H9 (cell line): ENCODE measurements at regions not wholly inside any gene's neighbourhood (a gene's known extent, or its start where the extent isn't known, plus 50 kb on each side); places are given as distances from the start of the nearest gene placed in this dataset.

Source experiments
- DNase-seq: peaks from one replicate; pipeline ENCODE4 v3.0.0-alpha.2; 2017
- H2AFZ ChIP-seq: one replicate; pipeline ENCODE4 v1.6.1; 2013; ENCODE audit warnings: mild to moderate bottlenecking, low read length, control low read depth, moderate library complexity
- H2AK5ac ChIP-seq: 2 replicates; pipeline ENCODE4 v1.6.1; 2013; ENCODE audit warnings: low read length, control low read depth, mixed read lengths; ENCODE audit not compliant: insufficient read length
- H2BK120ac ChIP-seq: one replicate; pipeline ENCODE4 v1.6.1; 2013; ENCODE audit warnings: low read depth, mild to moderate bottlenecking, low read length, control low read depth, inconsistent platforms; ENCODE audit not compliant: poor library complexity, severe bottlenecking
- H2BK12ac ChIP-seq: 2 replicates; pipeline ENCODE4 v1.6.1; 2013; ENCODE audit warnings: low read length, control low read depth, mixed read lengths, low read depth; ENCODE audit not compliant: insufficient read length
- H2BK15ac ChIP-seq: 2 replicates; pipeline ENCODE4 v1.6.1; 2013; ENCODE audit warnings: low read depth, low read length, control low read depth
- H2BK20ac ChIP-seq: one replicate; pipeline ENCODE4 v1.6.1; 2013; ENCODE audit warnings: low read depth, mild to moderate bottlenecking, low read length, control low read depth, inconsistent platforms; ENCODE audit not compliant: poor library complexity, severe bottlenecking
- H2BK5ac ChIP-seq: 2 replicates; pipeline ENCODE4 v1.6.1; 2013; ENCODE audit warnings: low read length, control low read depth, mixed read lengths; ENCODE audit not compliant: insufficient read length
- H3K14ac ChIP-seq: 2 replicates; pipeline ENCODE4 v1.6.1; 2013; ENCODE audit warnings: low read length, control low read depth; ENCODE audit not compliant: insufficient read depth
- H3K18ac ChIP-seq: 2 replicates; pipeline ENCODE4 v1.6.1; 2013; ENCODE audit warnings: low read depth, mild to moderate bottlenecking, mixed read lengths, low read length, control low read depth; ENCODE audit not compliant: insufficient read length
- H3K23ac ChIP-seq: 2 replicates; pipeline ENCODE4 v1.6.1; 2013; ENCODE audit warnings: low read length, control low read depth, mixed read lengths, low read depth; ENCODE audit not compliant: insufficient read length
- H3K23me2 ChIP-seq: 2 replicates; pipeline ENCODE4 v1.6.1; 2013; ENCODE audit warnings: low read depth, mild to moderate bottlenecking, mixed read lengths, low read length, control low read depth; ENCODE audit not compliant: insufficient read length, poor library complexity, severe bottlenecking
- H3K27ac ChIP-seq: 2 replicates; pipeline ENCODE4 v1.5.1; 2013; ENCODE audit warnings: low read length, control low read depth, mixed read lengths, low read depth; ENCODE audit not compliant: insufficient read length
- H3K27me3 ChIP-seq: 2 replicates; pipeline ENCODE4 v1.6.1; 2013; ENCODE audit warnings: low read length, control low read depth, inconsistent platforms; ENCODE audit not compliant: insufficient read depth
- H3K4ac ChIP-seq: 2 replicates; pipeline ENCODE4 v1.6.1; 2013; ENCODE audit warnings: low read depth, mild to moderate bottlenecking, control low read depth, inconsistent platforms, low read length, moderate library complexity
- H3K4me1 ChIP-seq: 2 replicates; pipeline ENCODE4 v1.6.1; 2013; ENCODE audit warnings: low read length, control low read depth, inconsistent platforms; ENCODE audit not compliant: insufficient read depth
- H3K4me2 ChIP-seq: 2 replicates; pipeline ENCODE4 v1.6.1; 2013; ENCODE audit warnings: low read length, control low read depth, mixed read lengths; ENCODE audit not compliant: insufficient read length, insufficient read depth
- H3K56ac ChIP-seq: 2 replicates; pipeline ENCODE4 v1.6.1; 2013; ENCODE audit warnings: low read depth, mild to moderate bottlenecking, mixed read lengths, low read length, control low read depth; ENCODE audit not compliant: insufficient read length
- H3K79me1 ChIP-seq: 2 replicates; pipeline ENCODE4 v1.6.1; 2013; ENCODE audit warnings: low read depth, mild to moderate bottlenecking, moderate library complexity, low read length, control low read depth, inconsistent platforms; ENCODE audit not compliant: insufficient read depth, poor library complexity, severe bottlenecking
- H3K79me2 ChIP-seq: 2 replicates; pipeline ENCODE4 v1.6.1; 2013; ENCODE audit warnings: low read length, control low read depth, inconsistent platforms; ENCODE audit not compliant: insufficient read depth
- H3K9ac ChIP-seq: 2 replicates; pipeline ENCODE4 v1.6.1; 2013; ENCODE audit warnings: low read length, control low read depth, mixed read lengths; ENCODE audit not compliant: insufficient read length; ENCODE audit errors: extremely low read depth
- H3K9me3 ChIP-seq: one replicate; pipeline ENCODE4 v1.6.1; 2013; ENCODE audit warnings: low read depth, low read length, inconsistent platforms; ENCODE audit not compliant: control insufficient read depth
- H3T11ph ChIP-seq: one replicate; pipeline ENCODE4 v1.6.1; 2013; ENCODE audit warnings: mild to moderate bottlenecking, low read length, control low read depth, inconsistent platforms
- H4K20me1 ChIP-seq: one replicate; pipeline ENCODE4 v1.6.1; 2013; ENCODE audit not compliant: control insufficient read depth, insufficient read length, insufficient read depth
- H4K5ac ChIP-seq: 2 replicates; pipeline ENCODE4 v1.6.1; 2013; ENCODE audit warnings: low read depth, mild to moderate bottlenecking, mixed read lengths, low read length, control low read depth; ENCODE audit not compliant: insufficient read length
- H4K8ac ChIP-seq: replicated peaks from 2 replicates; pipeline ENCODE4 v1.6.1; 2013; ENCODE audit warnings: low read length, control low read depth, mixed read lengths, low read depth; ENCODE audit not compliant: insufficient read length
- H4K91ac ChIP-seq: 2 replicates; pipeline ENCODE4 v1.6.1; 2013; ENCODE audit warnings: low read depth, mild to moderate bottlenecking, moderate library complexity, mixed read lengths, low read length, control low read depth; ENCODE audit not compliant: insufficient read length
- H3K27ac Mint-ChIP-seq, 3 experiments: 2 replicates in 2 of 3; 3 replicates in 1 of 3; pipeline ENCODE4 v1.8.0; 2020 to 2021; ENCODE audit warnings: mixed read lengths in 3 of 3, mild to moderate bottlenecking in 1 of 3, moderate library complexity in 1 of 3
- H3K27me3 Mint-ChIP-seq: 2 replicates; pipeline ENCODE4 v1.8.0; 2021; ENCODE audit warnings: low read depth, mild to moderate bottlenecking, moderate library complexity, mixed read lengths
- H3K36me3 Mint-ChIP-seq, 3 experiments: 2 replicates in 2 of 3; 3 replicates in 1 of 3; pipeline ENCODE4 v1.8.0; 2020 to 2021; ENCODE audit warnings: low read depth in 3 of 3, mixed read lengths in 3 of 3; ENCODE audit not compliant: insufficient read depth in 1 of 3
- H3K4me1 Mint-ChIP-seq, 2 experiments: 2 replicates each; pipeline ENCODE4 v1.8.0; 2020; ENCODE audit warnings: mixed read lengths in 2 of 2
- H3K4me3 Mint-ChIP-seq, 2 experiments: 2 replicates in 1 of 2; 3 replicates in 1 of 2; pipeline ENCODE4 v1.8.0; 2020 to 2021; ENCODE audit warnings: mild to moderate bottlenecking in 2 of 2, mixed read lengths in 2 of 2, moderate library complexity in 1 of 2
- H3K9me3 Mint-ChIP-seq, 2 experiments: 2 replicates in 1 of 2; 3 replicates in 1 of 2; pipeline ENCODE4 v1.8.0; 2020; ENCODE audit warnings: mild to moderate bottlenecking in 2 of 2, mixed read lengths in 2 of 2, moderate library complexity in 1 of 2
- WGBS: extraction: QIAGEN DNeasy Blood & Tissue Kit; methylation state at CpG from one replicate; pipeline ENCODE4 v1.1.7; 2013; ENCODE audit warnings: missing lambda C conversion rate, low lambda C conversion rate, mixed read lengths; ENCODE audit not compliant: insufficient read length; ENCODE audit errors: extremely low coverage; 5-methylcytosine and 5-hydroxymethylcytosine counted together
- TF ChIP-seq, protein P1 (sequence below): fragments of 200-600 bp; sonication (generic); conservative IDR thresholded peaks from 3 replicates; pipeline ENCODE4 v1.8.0; 2021; ENCODE audit warnings: antibody characterized with exemption, mild to moderate bottlenecking

DNA sequence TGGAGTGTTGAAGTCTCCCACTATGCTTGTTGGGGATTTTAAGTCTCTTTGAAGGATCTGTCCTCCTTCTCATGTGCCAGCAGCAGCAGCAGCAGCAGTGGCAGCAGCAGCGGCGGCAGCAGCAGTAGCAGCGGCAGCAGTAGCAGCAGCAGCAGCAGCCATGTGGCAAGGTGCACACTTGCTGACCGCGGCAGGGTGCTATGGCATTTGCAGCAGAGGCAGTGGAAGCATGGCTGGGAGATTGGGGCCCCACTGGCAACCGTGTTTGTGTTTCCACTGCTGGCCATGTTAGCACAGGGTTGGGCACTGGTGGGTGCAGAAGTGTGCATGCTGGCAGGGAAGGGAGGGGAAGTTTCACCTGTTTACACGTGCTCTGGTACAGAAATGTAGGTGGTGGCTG, 280.1 kb downstream of the NUP35 start:
- H3K27me3 Mint-ChIP-seq: peaks cover 33% of the 10 kb centered on the region
- Histone ChIP-seq H2BK12ac (no peak overlapping the region), H3T11ph (no peak overlapping the region), H3K27me3 (no peaks in the 10 kb centered on the region), H3K23ac (no peak overlapping the region), H3K23me2 (no peaks in the 10 kb centered on the region), H4K20me1 (no peaks in the 10 kb centered on the region), H3K9ac (no peak overlapping the region), H3K56ac (no peak overlapping the region), H2BK120ac (no peak overlapping the region), H4K5ac (no peak overlapping the region), H3K14ac (no peak overlapping the region), H2BK5ac (no peak overlapping the region), H4K8ac (no peak overlapping the region), H3K4ac (no peak overlapping the region), H2AFZ (no peak overlapping the region), H3K79me2 (no peaks in the 10 kb centered on the region), H3K79me1 (no peaks in the 10 kb centered on the region), H2BK20ac (no peak overlapping the region), H3K18ac (no peak overlapping the region), H2AK5ac (no peak overlapping the region), H4K91ac (no peak overlapping the region), H3K27ac (no peak overlapping the region), H3K9me3 (no peaks in the 10 kb centered on the region), H3K4me2 (no peak overlapping the region), H3K4me1 (peaks cover 2% of the 10 kb centered on the region; the same call in 1 of the 2 replicates), H2BK15ac (no peak overlapping the region)
- peaks cover 34 to 39% of the 10 kb centered on the region in 2 experiments for H3K4me1 Mint-ChIP-seq
- WGBS: no CpG with 5 or more reads among the region's 7 CpGs
- peaks cover 0 to 6% (median 5%) of the 10 kb centered on the region in 3 experiments; a peak in 2 of 7 replicates for H3K36me3 Mint-ChIP-seq
- TF ChIP-seq, protein P1, sequence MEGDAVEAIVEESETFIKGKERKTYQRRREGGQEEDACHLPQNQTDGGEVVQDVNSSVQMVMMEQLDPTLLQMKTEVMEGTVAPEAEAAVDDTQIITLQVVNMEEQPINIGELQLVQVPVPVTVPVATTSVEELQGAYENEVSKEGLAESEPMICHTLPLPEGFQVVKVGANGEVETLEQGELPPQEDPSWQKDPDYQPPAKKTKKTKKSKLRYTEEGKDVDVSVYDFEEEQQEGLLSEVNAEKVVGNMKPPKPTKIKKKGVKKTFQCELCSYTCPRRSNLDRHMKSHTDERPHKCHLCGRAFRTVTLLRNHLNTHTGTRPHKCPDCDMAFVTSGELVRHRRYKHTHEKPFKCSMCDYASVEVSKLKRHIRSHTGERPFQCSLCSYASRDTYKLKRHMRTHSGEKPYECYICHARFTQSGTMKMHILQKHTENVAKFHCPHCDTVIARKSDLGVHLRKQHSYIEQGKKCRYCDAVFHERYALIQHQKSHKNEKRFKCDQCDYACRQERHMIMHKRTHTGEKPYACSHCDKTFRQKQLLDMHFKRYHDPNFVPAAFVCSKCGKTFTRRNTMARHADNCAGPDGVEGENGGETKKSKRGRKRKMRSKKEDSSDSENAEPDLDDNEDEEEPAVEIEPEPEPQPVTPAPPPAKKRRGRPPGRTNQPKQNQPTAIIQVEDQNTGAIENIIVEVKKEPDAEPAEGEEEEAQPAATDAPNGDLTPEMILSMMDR: no peak
- H3K4me3 Mint-ChIP-seq: no peak overlapping the region
- no peak for DNase-seq
- H3K27ac Mint-ChIP-seq: no peak overlapping the region
- peaks cover 0 to 4% of the 10 kb centered on the region in 2 experiments; a peak in 3 of 5 replicates for H3K9me3 Mint-ChIP-seq
